ENCODE measurements at regions not wholly inside any gene's neighbourhood (a gene's known extent, or its start where the extent isn't known, plus 50 kb on each side); places are given as distances from the start of the nearest gene placed in this dataset.
"Not testable (repeated sequence)": the region's sequence is repeated elsewhere in the genome, so short reads cannot be mapped to it uniquely, and the experiment has no call there.

GRCh38 chr14:49089107-49089506 lies 497.1 kb downstream of the RPS29 start:
- Mint-ChIP-seq H3K36me3 (ENCODE audit: low read depth) (no peaks in the 10 kb centered on the region), H3K4me1 (no peaks in the 10 kb centered on the region), H3K4me3 (no peak overlapping the region), H3K27ac (no peak overlapping the region), H3K27me3 (no peaks in the 10 kb centered on the region)
- ATAC-seq (no peak), DNase-seq (no peak)
- H3K9me3 ChIP-seq (ENCODE audit: control insufficient read depth, low read length, poor library complexity, severe bottlenecking), result no peaks in the 10 kb centered on the region

DNA sequence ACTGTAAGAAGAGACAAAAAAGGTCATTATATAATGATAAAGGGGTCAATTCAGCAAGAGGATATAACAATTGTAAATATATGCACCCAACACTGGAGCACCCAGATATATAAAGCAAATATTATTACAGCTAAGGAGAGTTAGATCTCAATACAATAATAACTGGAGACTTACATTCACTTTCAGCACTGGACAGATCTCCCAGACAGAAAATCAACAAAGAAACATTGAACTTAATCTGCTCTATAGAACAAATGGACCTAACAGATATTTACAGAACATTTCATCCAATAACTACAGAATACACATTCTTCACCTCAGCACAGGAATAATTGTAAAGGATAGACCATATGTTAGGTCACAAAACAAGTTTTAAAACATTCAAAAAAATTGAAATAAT lies 512.9 kb downstream of the RPS29 start:
- not testable (repeated sequence) for ATAC-seq; DNase-seq; H3K4me1 Mint-ChIP-seq; H3K27me3 Mint-ChIP-seq; H3K36me3 Mint-ChIP-seq (ENCODE audit: low read depth); H3K4me3 Mint-ChIP-seq; H3K9me3 ChIP-seq (ENCODE audit: control insufficient read depth, low read length, poor library complexity, severe bottlenecking); H3K27ac Mint-ChIP-seq

DNA sequence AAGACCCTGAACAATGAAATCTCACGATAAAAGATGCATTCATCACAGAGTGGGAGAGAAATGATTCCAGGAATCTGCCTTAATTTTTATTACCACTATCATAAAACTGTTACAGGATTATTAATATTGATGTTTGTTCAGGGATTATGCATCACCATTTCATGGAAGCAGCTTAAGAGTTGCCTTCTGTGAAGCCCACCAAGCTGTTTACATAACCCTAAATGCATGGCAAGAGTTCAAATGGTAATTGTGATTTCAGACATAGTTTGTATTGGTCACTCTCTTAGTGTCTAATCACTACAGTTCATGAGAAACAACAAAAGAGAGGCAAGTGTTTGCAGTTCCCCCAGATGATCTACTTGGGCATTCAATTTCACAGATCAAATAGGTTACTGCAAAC lies 527.7 kb downstream of the RPS29 start:
- no peaks in the 10 kb centered on the region for H3K36me3 Mint-ChIP-seq (ENCODE audit: low read depth)
- no peaks in the 10 kb centered on the region for H3K9me3 ChIP-seq (ENCODE audit: control insufficient read depth, low read length, poor library complexity, severe bottlenecking)
- no peak overlapping the region for H3K27ac Mint-ChIP-seq
- H3K4me1 Mint-ChIP-seq, result no peaks in the 10 kb centered on the region
- DNase-seq (no peak), ATAC-seq (no peak)
- H3K4me3 Mint-ChIP-seq, result no peak overlapping the region
- H3K27me3 Mint-ChIP-seq, result no peaks in the 10 kb centered on the region

- no peak for DNase-seq
- Mint-ChIP-seq H3K27me3 (no peaks in the 10 kb centered on the region), H3K4me1 (no peaks in the 10 kb centered on the region), H3K27ac (no peak overlapping the region), H3K4me3 (no peak overlapping the region), H3K36me3 (ENCODE audit: low read depth) (no peaks in the 10 kb centered on the region)
- ATAC-seq, result no peak
- no peaks in the 10 kb centered on the region for H3K9me3 ChIP-seq (ENCODE audit: control insufficient read depth, low read length, poor library complexity, severe bottlenecking)
These were observed 528.2 kb downstream of the RPS29 start for GRCh38 chr14:49057838-49058510.

DNA sequence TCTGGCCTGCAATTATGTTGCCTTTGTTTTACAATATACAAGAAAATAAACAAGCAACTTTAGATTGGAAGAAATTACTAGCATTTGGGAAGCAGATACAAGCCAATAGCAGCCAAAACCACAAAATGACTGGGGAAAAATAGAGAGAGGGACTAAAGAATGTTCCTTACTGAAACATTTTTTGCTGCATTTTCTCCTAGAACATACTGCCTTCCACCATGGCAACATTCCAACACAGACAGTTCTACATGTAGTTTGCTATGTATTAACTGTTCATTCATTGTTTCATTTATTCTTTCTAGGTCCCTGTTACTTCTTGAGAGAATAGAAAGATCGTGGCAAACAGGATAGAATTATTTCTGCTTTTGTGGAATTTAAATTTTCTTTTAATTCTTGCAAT lies 530.2 kb downstream of the RPS29 start:
- Mint-ChIP-seq H3K4me3 (no peak overlapping the region), H3K27ac (no peak overlapping the region), H3K27me3 (no peaks in the 10 kb centered on the region), H3K4me1 (no peaks in the 10 kb centered on the region), H3K36me3 (ENCODE audit: low read depth) (no peaks in the 10 kb centered on the region)
- H3K9me3 ChIP-seq (ENCODE audit: control insufficient read depth, low read length, poor library complexity, severe bottlenecking), result no peaks in the 10 kb centered on the region
- DNase-seq, result no peak
- no peak for ATAC-seq

DNA sequence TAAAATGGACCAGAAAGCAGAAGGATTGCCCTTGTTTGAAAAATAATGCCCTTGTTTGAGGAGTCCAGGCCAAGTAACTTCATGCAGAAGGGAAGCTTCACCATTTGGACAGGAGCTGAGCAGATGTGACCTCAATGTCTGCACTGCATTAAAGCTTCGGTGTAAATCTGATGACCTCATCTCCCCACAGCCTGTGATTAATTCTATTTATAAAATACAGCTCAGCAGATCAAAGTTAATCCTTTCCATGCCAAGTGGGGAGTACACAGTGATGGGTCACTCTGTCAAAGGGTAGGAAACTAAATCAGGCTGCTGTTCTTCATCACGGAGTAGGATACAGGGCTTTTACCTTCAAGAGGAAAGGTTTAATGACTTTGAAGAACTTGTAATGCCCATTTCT lies 533.7 kb downstream of the RPS29 start:
- no peaks in the 10 kb centered on the region for H3K4me1 Mint-ChIP-seq
- H3K27ac Mint-ChIP-seq, result no peak overlapping the region
- ATAC-seq (no peak), DNase-seq (no peak)
- no peaks in the 10 kb centered on the region for H3K9me3 ChIP-seq (ENCODE audit: control insufficient read depth, low read length, poor library complexity, severe bottlenecking)
- H3K27me3 Mint-ChIP-seq, result no peaks in the 10 kb centered on the region
- no peaks in the 10 kb centered on the region for H3K36me3 Mint-ChIP-seq (ENCODE audit: low read depth)
- no peak overlapping the region for H3K4me3 Mint-ChIP-seq

- H3K4me3 Mint-ChIP-seq, result no peak overlapping the region
- no peaks in the 10 kb centered on the region for H3K4me1 Mint-ChIP-seq
- H3K9me3 ChIP-seq (ENCODE audit: control insufficient read depth, low read length, poor library complexity, severe bottlenecking), result no peaks in the 10 kb centered on the region
- H3K27me3 Mint-ChIP-seq, result no peaks in the 10 kb centered on the region
- H3K36me3 Mint-ChIP-seq (ENCODE audit: low read depth), result no peaks in the 10 kb centered on the region
- H3K27ac Mint-ChIP-seq, result no peak overlapping the region
- DNase-seq (no peak), ATAC-seq (no peak)
These were observed 534.7 kb downstream of the RPS29 start for GRCh38 chr14:49051328-49052060.

GRCh38 chr14:49050822-49051221 lies 535.4 kb downstream of the RPS29 start:
- Mint-ChIP-seq H3K4me1 (no peaks in the 10 kb centered on the region), H3K27me3 (no peaks in the 10 kb centered on the region), H3K36me3 (ENCODE audit: low read depth) (no peaks in the 10 kb centered on the region)

GRCh38 chr14:49049711-49050110 lies 536.5 kb downstream of the RPS29 start:
- no peaks in the 10 kb centered on the region for H3K27me3 Mint-ChIP-seq
- DNase-seq, result no peak
- no peaks in the 10 kb centered on the region for H3K9me3 ChIP-seq (ENCODE audit: control insufficient read depth, low read length, poor library complexity, severe bottlenecking)
- H3K4me1 Mint-ChIP-seq, result no peaks in the 10 kb centered on the region
- no peak overlapping the region for H3K27ac Mint-ChIP-seq
- no peaks in the 10 kb centered on the region for H3K36me3 Mint-ChIP-seq (ENCODE audit: low read depth)
- no peak overlapping the region for H3K4me3 Mint-ChIP-seq
- no peak for ATAC-seq

More at GRCh38 chr14:49050822-49051221, 535.4 kb downstream of the RPS29 start:
- ATAC-seq (no peak), DNase-seq (no peak)
- H3K4me3 Mint-ChIP-seq, result no peak overlapping the region
- H3K9me3 ChIP-seq (ENCODE audit: control insufficient read depth, low read length, poor library complexity, severe bottlenecking), result no peaks in the 10 kb centered on the region
- H3K27ac Mint-ChIP-seq, result no peak overlapping the region

- DNase-seq (no peak), ATAC-seq (no peak)
- Mint-ChIP-seq H3K36me3 (ENCODE audit: low read depth) (no peaks in the 10 kb centered on the region), H3K27me3 (peaks cover 6% of the 10 kb centered on the region), H3K4me3 (no peak overlapping the region), H3K4me1 (no peaks in the 10 kb centered on the region), H3K27ac (no peak overlapping the region)
- no peaks in the 10 kb centered on the region for H3K9me3 ChIP-seq (ENCODE audit: control insufficient read depth, low read length, poor library complexity, severe bottlenecking)
These were observed 541.2 kb downstream of the RPS29 start for GRCh38 chr14:49044981-49045380.

DNA sequence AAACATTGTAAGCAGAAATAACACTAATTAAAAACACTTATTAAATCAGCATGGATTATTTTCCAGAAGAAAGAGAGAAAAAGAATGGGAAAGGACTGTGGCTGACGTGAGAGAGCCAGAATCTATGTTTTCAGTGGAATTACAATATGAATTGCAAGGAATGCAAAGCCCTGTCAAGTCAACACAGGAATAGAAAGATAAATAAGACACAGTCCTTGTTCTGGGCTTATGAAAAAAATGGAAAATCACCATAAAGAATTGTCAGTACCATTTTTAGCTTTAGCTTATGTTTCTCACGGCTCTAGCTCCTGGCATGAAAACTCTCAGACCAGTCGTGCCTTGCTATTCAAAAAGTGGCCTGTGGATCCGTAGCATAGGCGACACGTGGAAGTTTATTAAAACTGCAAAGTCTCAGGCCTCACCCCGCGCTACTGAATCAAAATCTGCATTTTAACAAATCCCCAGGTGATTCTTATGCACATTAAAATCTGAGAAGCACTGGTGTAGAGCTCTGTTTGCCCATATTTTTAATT lies 549.1 kb downstream of the RPS29 start:
- ATAC-seq (no peak), DNase-seq (no peak)
- Mint-ChIP-seq H3K27ac (no peak overlapping the region), H3K4me3 (no peak overlapping the region), H3K36me3 (ENCODE audit: low read depth) (no peaks in the 10 kb centered on the region), H3K27me3 (peaks cover 2% of the 10 kb centered on the region), H3K4me1 (no peaks in the 10 kb centered on the region)
- no peaks in the 10 kb centered on the region for H3K9me3 ChIP-seq (ENCODE audit: control insufficient read depth, low read length, poor library complexity, severe bottlenecking)

DNA sequence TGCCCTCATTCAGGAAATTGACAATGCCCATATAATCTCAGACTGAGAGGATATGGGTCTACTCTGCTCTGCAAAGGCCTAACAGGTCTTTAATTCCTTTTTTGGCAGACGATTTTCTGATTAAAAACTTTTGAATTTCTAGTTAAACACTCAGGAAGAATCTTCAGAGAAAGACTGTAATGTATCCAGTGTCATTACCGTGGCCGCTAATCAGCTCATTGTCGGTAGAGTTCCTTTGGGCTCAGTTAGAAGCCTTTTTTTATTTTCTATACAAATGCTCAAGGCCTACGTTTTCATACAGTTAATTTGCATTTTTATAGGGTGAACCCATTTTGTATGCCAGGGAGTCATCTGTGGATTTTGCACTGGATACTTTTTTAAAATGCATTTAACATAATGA lies 549.9 kb downstream of the RPS29 start:
- Mint-ChIP-seq H3K4me1 (no peaks in the 10 kb centered on the region), H3K36me3 (ENCODE audit: low read depth) (no peaks in the 10 kb centered on the region), H3K27me3 (no peaks in the 10 kb centered on the region), H3K27ac (no peak overlapping the region), H3K4me3 (no peak overlapping the region)
- no peaks in the 10 kb centered on the region for H3K9me3 ChIP-seq (ENCODE audit: control insufficient read depth, low read length, poor library complexity, severe bottlenecking)
- ATAC-seq (no peak), DNase-seq (no peak)

DNA sequence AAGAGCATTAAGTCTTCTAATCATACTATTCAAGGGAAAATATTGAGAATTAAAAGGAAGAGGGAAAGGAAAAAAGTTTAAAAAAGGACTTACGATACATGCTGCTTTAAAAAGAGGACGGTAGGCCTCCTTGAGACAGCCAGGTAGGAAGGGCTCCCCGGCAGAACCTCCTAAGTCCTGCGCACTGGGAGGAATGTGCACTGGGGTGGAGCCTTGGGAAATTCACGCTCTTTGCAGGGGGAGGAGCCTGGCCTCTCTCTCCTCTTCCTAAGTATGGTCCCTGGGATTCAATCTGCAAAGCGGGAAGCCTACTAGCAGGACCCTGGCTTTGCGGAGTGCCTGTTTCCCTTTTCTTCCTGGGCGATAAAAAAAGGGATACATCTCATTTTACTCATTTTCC lies 553.0 kb downstream of the RPS29 start:
- H3K27ac Mint-ChIP-seq, result no peak overlapping the region
- H3K27me3 Mint-ChIP-seq, result no peaks in the 10 kb centered on the region
- no peak overlapping the region for H3K4me3 Mint-ChIP-seq
- no peaks in the 10 kb centered on the region for H3K4me1 Mint-ChIP-seq
- ATAC-seq, result no peak
- H3K36me3 Mint-ChIP-seq (ENCODE audit: low read depth), result no peaks in the 10 kb centered on the region
- no peaks in the 10 kb centered on the region for H3K9me3 ChIP-seq (ENCODE audit: control insufficient read depth, low read length, poor library complexity, severe bottlenecking)
- DNase-seq, result no peak

DNA sequence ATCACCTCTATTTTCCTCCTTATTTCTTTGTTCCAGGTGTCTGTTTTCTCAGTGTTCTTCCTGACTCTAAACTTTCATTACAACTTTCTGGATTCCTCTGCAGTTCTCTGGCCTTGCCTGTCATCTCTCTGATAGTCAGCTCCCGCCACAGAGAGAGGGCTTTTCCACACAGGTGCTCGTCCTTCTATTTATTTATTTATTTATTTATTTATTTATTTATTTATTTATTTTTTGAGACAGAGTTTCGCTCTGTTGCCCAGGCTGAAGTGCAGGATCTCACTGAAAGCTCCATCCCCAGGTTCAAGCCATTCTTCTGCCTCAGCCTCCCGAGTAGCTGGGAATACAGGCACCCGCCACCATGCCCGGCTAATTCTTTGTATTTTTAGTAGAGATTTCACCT lies 554.5 kb downstream of the RPS29 start:
- H3K4me1 Mint-ChIP-seq; H3K27me3 Mint-ChIP-seq; H3K4me3 Mint-ChIP-seq; DNase-seq; H3K9me3 ChIP-seq (ENCODE audit: control insufficient read depth, low read length, poor library complexity, severe bottlenecking); H3K36me3 Mint-ChIP-seq (ENCODE audit: low read depth); ATAC-seq; H3K27ac Mint-ChIP-seq: not testable (repeated sequence)

Measured in T-helper 17 cell (primary cell).